A673 (cell line): ENCODE measurements at regions not wholly inside any gene's neighbourhood (a gene's known extent, or its start where the extent isn't known, plus 50 kb on each side); places are given as distances from the start of the nearest gene placed in this dataset.

Experiments
- BruUV-seq: library from RNA; stranded (reverse); fragments of 400-500 nt; replicated peaks from 2 replicates; lab custom pipeline; 2021; lab: Mats Ljungman, UMichigan
- CTCF ChIA-PET: fragments of 300-600 bp; sonication (Branson Sonifier 250); formaldehyde crosslinking; loops from one replicate; lab custom pipeline; 2022; ENCODE audit warnings: antibody characterized with exemption; lab: Charles Lee
- POLR2A ChIA-PET: fragments of 300-600 bp; sonication (Branson Sonifier 250); formaldehyde crosslinking; loops from one replicate; lab custom pipeline; 2022; ENCODE audit warnings: antibody characterized with exemption; ENCODE audit not compliant: low non-redundant PET; lab: Charles Lee
- DNase-seq: peaks from one replicate; pipeline ENCODE4 v3.0.0-alpha.2; 2015; ENCODE audit warnings: low spot score
- H3K27ac ChIP-seq: fragments of 200-600 bp; sonication (generic); 2 replicates; pipeline ENCODE4 v1.5.1; 2016; ENCODE audit warnings: mixed run types, low read depth, mild to moderate bottlenecking, mixed read lengths, antibody characterized with exemption, low read length; ENCODE audit not compliant: poor library complexity, severe bottlenecking
- H3K27me3 ChIP-seq: fragments of 200-600 bp; sonication (generic); replicated peaks from 2 replicates; pipeline ENCODE4 v1.6.1; 2017; ENCODE audit warnings: mixed run types, low read depth, mild to moderate bottlenecking, mixed read lengths, antibody characterized with exemption, low read length; ENCODE audit not compliant: insufficient read depth, poor library complexity
- H3K36me3 ChIP-seq: fragments of 200-600 bp; sonication (generic); 2 replicates; pipeline ENCODE4 v1.6.1; 2016; ENCODE audit warnings: mixed run types, mild to moderate bottlenecking, mixed read lengths, antibody characterized with exemption, low read length; ENCODE audit not compliant: insufficient read depth, poor library complexity, severe bottlenecking
- H3K4me1 ChIP-seq: fragments of 200-600 bp; sonication (generic); 2 replicates; pipeline ENCODE4 v1.6.1; 2017; ENCODE audit warnings: mixed run types, mild to moderate bottlenecking, mixed read lengths, antibody characterized with exemption, low read length; ENCODE audit not compliant: insufficient read depth, poor library complexity, severe bottlenecking
- H3K4me3 ChIP-seq: fragments of 200-600 bp; sonication (generic); 2 replicates; pipeline ENCODE4 v1.5.1; 2016; ENCODE audit warnings: low read depth, mixed run types, mild to moderate bottlenecking, mixed read lengths, low read length; ENCODE audit not compliant: poor library complexity, severe bottlenecking
- H3K9me3 ChIP-seq: fragments of 200-600 bp; sonication (generic); 2 replicates; pipeline ENCODE4 v1.6.1; 2016; ENCODE audit warnings: mixed run types, low read depth, mild to moderate bottlenecking, mixed read lengths, antibody characterized with exemption, low read length; ENCODE audit not compliant: poor library complexity, severe bottlenecking
- CTCF ChIP-seq: fragments of 300-800, 200-600 bp; sonication (generic); conservative IDR thresholded peaks from 2 replicates; pipeline ENCODE4 v1.5.1; 2017; ENCODE audit warnings: low read depth, mild to moderate bottlenecking, antibody characterized with exemption, low read length, moderate library complexity, mixed read lengths
- EZH2 ChIP-seq: fragments of 200-600 bp; sonication (generic); IDR thresholded peaks from 2 replicates; pipeline ENCODE4 v1.6.1; 2017; ENCODE audit warnings: borderline replicate concordance, low read depth, mild to moderate bottlenecking, mixed read lengths, antibody characterized with exemption, low read length; ENCODE audit not compliant: poor library complexity, severe bottlenecking
- intact Hi-C: fragments of 100-400 bp; cut with micrococcal nuclease; formaldehyde crosslinking; loops from one replicate; pipeline ENCODE4 v1.10.0; 2022; ENCODE audit not compliant: unreplicated experiment

DNA sequence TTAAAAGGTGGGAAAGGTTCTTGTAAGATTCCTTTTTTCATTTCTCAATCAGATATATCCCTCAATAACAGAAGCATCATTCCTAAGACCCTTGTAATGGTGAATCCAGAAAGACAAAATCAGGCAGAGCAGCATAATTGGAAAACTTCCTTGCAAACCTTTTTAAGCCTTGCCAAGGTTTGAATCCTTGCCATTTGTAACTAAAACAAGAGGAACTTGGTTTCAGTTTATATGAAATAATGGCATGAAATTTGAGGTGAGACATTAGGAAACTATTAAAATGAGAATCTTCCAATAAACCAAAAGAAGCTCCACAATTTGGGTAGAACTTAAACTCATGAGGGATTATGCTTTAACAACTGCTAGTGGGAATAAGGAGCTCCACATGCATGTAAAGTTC is 384.7 kb upstream of the SMC2 start:
- POLR2A ChIA-PET, result no interaction called here
- Histone ChIP-seq H3K9me3 (peaks cover 26% of the 10 kb centered on the region), H3K27ac (no peak overlapping the region), H3K36me3 (no peaks in the 10 kb centered on the region), H3K4me3 (no peak overlapping the region), H3K4me1 (no peaks in the 10 kb centered on the region), H3K27me3 (no peaks in the 10 kb centered on the region)
- BruUV-seq, result no TSS peak
- DNase-seq, result no peak
- CTCF ChIA-PET, result no interaction called here
- intact Hi-C loops, result no loop called here
- TF ChIP-seq CTCF, result no peak
- no peak for TF ChIP-seq EZH2

- Histone ChIP-seq H3K27me3 (no peaks in the 10 kb centered on the region), H3K4me1 (no peaks in the 10 kb centered on the region), H3K36me3 (no peaks in the 10 kb centered on the region), H3K4me3 (no peak overlapping the region), H3K27ac (no peak overlapping the region), H3K9me3 (peaks cover 23% of the 10 kb centered on the region)
- intact Hi-C loops, result no loop called here
- no TSS peak for BruUV-seq
- no peak for TF ChIP-seq EZH2
- no peak for TF ChIP-seq CTCF
- ChIA-PET POLR2A (no interaction called here), CTCF (no interaction called here)
- no peak for DNase-seq
These were observed 380.5 kb upstream of the SMC2 start for GRCh38 chr9:103713631-103714030.

- Histone ChIP-seq H3K4me1 (no peaks in the 10 kb centered on the region), H3K4me3 (no peak overlapping the region), H3K27me3 (no peaks in the 10 kb centered on the region), H3K9me3 (peaks cover 14% of the 10 kb centered on the region), H3K36me3 (no peaks in the 10 kb centered on the region), H3K27ac (no peak overlapping the region)
- no peak for TF ChIP-seq EZH2
- no peak for TF ChIP-seq CTCF
- DNase-seq, result no peak
- CTCF ChIA-PET, result no interaction called here
- BruUV-seq, result no TSS peak
- POLR2A ChIA-PET, result no interaction called here
- intact Hi-C loops, result no loop called here
These were observed 379.1 kb upstream of the SMC2 start for GRCh38 chr9:103714992-103715391.
